Esophagus muscularis mucosa (tissue), 4 donors: ENCODE measurements at regions not wholly inside any gene's neighbourhood (a gene's known extent, or its start where the extent isn't known, plus 50 kb on each side); places are given as distances from the start of the nearest gene placed in this dataset.

Source experiments
- DNase-seq: peaks from one replicate; pipeline ENCODE4 v3.0.0-alpha.2; 2017; ENCODE audit errors: extremely low spot score
- H3K27ac ChIP-seq, 4 donors: fragments of 200-600 bp; sonication (generic); replicated peaks in 1 of 4; 1 replicate in 3 of 4; 2 replicates in 1 of 4; pipeline ENCODE4 v1.5.1; 2016 to 2019; ENCODE audit warnings: mild to moderate bottlenecking in 1 of 4
- H3K27me3 ChIP-seq, 4 donors: fragments of 200-600 bp; sonication (generic); one replicate each; pipeline versions ENCODE4 v1.5.1 to v1.6.0; 2016 to 2019
- H3K36me3 ChIP-seq, 4 donors: fragments of 200-600 bp; sonication (generic); one replicate each; pipeline ENCODE4 v1.5.1; 2016 to 2019
- H3K4me1 ChIP-seq, 4 donors: fragments of 200-600 bp; sonication (generic); one replicate each; pipeline ENCODE4 v1.5.1; 2016 to 2019
- H3K4me3 ChIP-seq, 4 donors: fragments of 200-600 bp; sonication (generic); 1 replicate in 2 of 4; 2 replicates in 2 of 4; pipeline ENCODE4 v1.5.1; 2016 to 2019; ENCODE audit warnings: mild to moderate bottlenecking in 4 of 4, moderate library complexity in 1 of 4
- H3K9me3 ChIP-seq, 4 donors: fragments of 200-600 bp; sonication (generic); 1 replicate in 3 of 4; 2 replicates in 1 of 4; pipeline ENCODE4 v1.5.1; 2016 to 2019
- CTCF ChIP-seq, 3 experiments: fragments of 200-600 bp in 2 of 3; fragments of 450-650 bp in 1 of 3; sonication (generic) in 2 of 3; IDR thresholded peaks; one replicate each; pipeline ENCODE4 v1.5.1; 2017 to 2019; ENCODE audit warnings: antibody characterized with exemption in 3 of 3, mild to moderate bottlenecking in 2 of 3, moderate library complexity in 1 of 3
- EP300 ChIP-seq: sonication (generic); formaldehyde crosslinking; IDR thresholded peaks from one replicate; pipeline ENCODE4 v1.6.1; 2017; ENCODE audit warnings: antibody characterized with exemption
- POLR2A ChIP-seq: fragments of 450-650 bp; IDR thresholded peaks from one replicate; pipeline ENCODE4 v1.6.1; 2017; ENCODE audit warnings: antibody characterized with exemption, moderate library complexity, mild to moderate bottlenecking, low read depth
- POLR2AphosphoS5 ChIP-seq, 2 donors: sonication (generic); formaldehyde crosslinking; IDR thresholded peaks; one replicate each; pipeline ENCODE4 v1.6.1; 2017; ENCODE audit warnings: antibody characterized with exemption in 2 of 2
- whole genome bisulfite sequencing: methylation state at CpG from one replicate; pipeline ENCODE4 v1.1.5; 2018; 5-methylcytosine and 5-hydroxymethylcytosine counted together
- intact Hi-C: fragments of 100-400 bp; cut with DNase I; formaldehyde crosslinking; loops from one replicate; pipeline ENCODE4 v1.15.1; 2023

GRCh38 chr10:44650691-44651661 is 260.2 kb upstream of the TMEM72 start:
- Histone ChIP-seq H3K27ac (no peak overlapping the region), H3K4me1 (peaks cover 0 to 24% (median 16%) of the 10 kb centered on the region in 4 donors), H3K4me3 (no peak overlapping the region), H3K9me3 (no peaks in the 10 kb centered on the region), H3K27me3 (no peaks in the 10 kb centered on the region), H3K36me3 (no peaks in the 10 kb centered on the region)
- TF ChIP-seq CTCF (IDR thresholded peaks at IDR 0.05), result no peak
- TF ChIP-seq EP300, result no peak
- no peak for DNase-seq
- intact Hi-C loops, result no loop called here
- WGBS, result 61% methylated on average over 7 of the region's 7 CpGs

GRCh38 chr10:44651834-44652233 is 259.3 kb upstream of the TMEM72 start:
- Histone ChIP-seq H3K36me3 (no peaks in the 10 kb centered on the region), H3K27me3 (no peaks in the 10 kb centered on the region), H3K27ac (no peak overlapping the region), H3K4me1 (peaks cover 0 to 24% (median 16%) of the 10 kb centered on the region in 4 donors), H3K4me3 (no peak overlapping the region), H3K9me3 (no peaks in the 10 kb centered on the region)
- DNase-seq, result no peak
- intact Hi-C loops, result no loop called here
- 48% methylated on average over 4 of the region's 4 CpGs for WGBS
- TF ChIP-seq POLR2A, result no peak
- TF ChIP-seq POLR2AphosphoS5 (IDR thresholded peaks at IDR 0.05), result no peak

- 72% methylated on average over 3 of the region's 3 CpGs for WGBS
Measured at GRCh38 chr10:44659320-44659719, 251.8 kb upstream of the TMEM72 start.

GRCh38 chr10:44660271-44660670 is 250.9 kb upstream of the TMEM72 start:
- intact Hi-C loops, result no loop called here
- 71% methylated on average over 2 of the region's 2 CpGs for WGBS
- Histone ChIP-seq H3K4me3 (no peak overlapping the region), H3K27me3 (no peaks in the 10 kb centered on the region), H3K9me3 (no peaks in the 10 kb centered on the region), H3K36me3 (no peaks in the 10 kb centered on the region), H3K27ac (no peak overlapping the region), H3K4me1 (no peaks in the 10 kb centered on the region)
- DNase-seq, result no peak
- no peak for TF ChIP-seq POLR2AphosphoS5 (IDR thresholded peaks at IDR 0.05)
- TF ChIP-seq EP300, result no peak
- no peak for TF ChIP-seq POLR2A
- no peak for TF ChIP-seq CTCF (IDR thresholded peaks at IDR 0.05)

More at GRCh38 chr10:44659320-44659719, 251.8 kb upstream of the TMEM72 start:
- H3K27me3 ChIP-seq, result no peaks in the 10 kb centered on the region
- no peak overlapping the region for H3K4me3 ChIP-seq
- H3K9me3 ChIP-seq, result no peaks in the 10 kb centered on the region
- no peak for DNase-seq
- no peak overlapping the region for H3K27ac ChIP-seq
- no peaks in the 10 kb centered on the region for H3K36me3 ChIP-seq
- no peaks in the 10 kb centered on the region for H3K4me1 ChIP-seq
- intact Hi-C loops, result no loop called here
- TF ChIP-seq POLR2AphosphoS5 (IDR thresholded peaks at IDR 0.05) (no peak), POLR2A (no peak), CTCF (IDR thresholded peaks at IDR 0.05) (no peak), EP300 (no peak)

- intact Hi-C loops, result no loop called here
- Histone ChIP-seq H3K4me3 (no peak overlapping the region), H3K27me3 (no peaks in the 10 kb centered on the region), H3K27ac (no peak overlapping the region), H3K4me1 (no peaks in the 10 kb centered on the region), H3K36me3 (no peaks in the 10 kb centered on the region), H3K9me3 (no peaks in the 10 kb centered on the region)
- TF ChIP-seq POLR2AphosphoS5 (IDR thresholded peaks at IDR 0.05) (no peak), EP300 (no peak), CTCF (IDR thresholded peaks at IDR 0.05) (no peak), POLR2A (no peak)
- WGBS, result 66% methylated on average over 6 of the region's 6 CpGs
- DNase-seq, result no peak
Measured at GRCh38 chr10:44662051-44662450, 249.1 kb upstream of the TMEM72 start.
